GM18520 (cell line): ENCODE measurements at regions not wholly inside any gene's neighbourhood (a gene's known extent, or its start where the extent isn't known, plus 50 kb on each side); places are given as distances from the start of the nearest gene placed in this dataset.

Experiments used
- ATAC-seq: cut with Tn5 transposase; IDR thresholded peaks from one replicate; pipeline ENCODE4 v1.9.1; 2021; ENCODE audit not compliant: unreplicated experiment

DNA sequence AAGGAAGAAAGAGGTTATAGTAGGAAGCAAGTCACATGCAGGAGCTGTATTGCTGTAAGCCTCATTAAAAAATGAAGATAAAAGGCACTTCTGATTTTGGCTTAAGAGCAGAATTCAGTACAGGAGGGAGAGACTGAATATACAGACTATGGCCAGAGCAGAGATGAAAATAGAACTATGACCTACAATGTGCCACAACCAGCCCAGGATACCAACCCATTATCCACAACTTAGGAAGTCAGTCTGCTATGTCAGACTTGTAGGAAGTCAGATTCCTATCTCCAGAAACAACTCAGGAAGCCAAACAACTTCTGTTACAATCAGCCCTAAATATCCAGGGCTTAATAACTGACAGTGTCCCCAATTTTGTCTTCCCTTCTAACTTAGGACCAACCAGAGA, 156.2 kb upstream of the ANKH start:
- ATAC-seq, result no peak

DNA sequence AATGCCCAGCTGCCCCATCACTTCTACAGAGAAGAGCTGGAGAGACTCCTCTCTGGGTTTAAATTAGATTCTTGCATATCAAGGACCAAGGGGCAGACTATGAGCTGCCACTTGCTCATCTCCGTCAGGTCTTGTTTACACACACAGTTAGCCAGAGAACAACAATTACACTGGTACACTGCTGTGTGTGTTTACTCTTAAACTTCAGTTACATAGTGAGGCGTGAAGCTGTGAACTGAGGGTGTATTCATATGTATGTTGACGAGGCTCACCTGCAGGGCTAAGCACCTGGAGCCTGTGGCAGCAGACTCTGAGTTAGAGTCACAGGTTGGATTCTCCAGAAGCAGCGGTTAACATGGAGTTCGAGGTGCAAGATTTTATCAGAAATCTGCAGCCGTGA, 155.4 kb upstream of the ANKH start:
- no peak for ATAC-seq

DNA sequence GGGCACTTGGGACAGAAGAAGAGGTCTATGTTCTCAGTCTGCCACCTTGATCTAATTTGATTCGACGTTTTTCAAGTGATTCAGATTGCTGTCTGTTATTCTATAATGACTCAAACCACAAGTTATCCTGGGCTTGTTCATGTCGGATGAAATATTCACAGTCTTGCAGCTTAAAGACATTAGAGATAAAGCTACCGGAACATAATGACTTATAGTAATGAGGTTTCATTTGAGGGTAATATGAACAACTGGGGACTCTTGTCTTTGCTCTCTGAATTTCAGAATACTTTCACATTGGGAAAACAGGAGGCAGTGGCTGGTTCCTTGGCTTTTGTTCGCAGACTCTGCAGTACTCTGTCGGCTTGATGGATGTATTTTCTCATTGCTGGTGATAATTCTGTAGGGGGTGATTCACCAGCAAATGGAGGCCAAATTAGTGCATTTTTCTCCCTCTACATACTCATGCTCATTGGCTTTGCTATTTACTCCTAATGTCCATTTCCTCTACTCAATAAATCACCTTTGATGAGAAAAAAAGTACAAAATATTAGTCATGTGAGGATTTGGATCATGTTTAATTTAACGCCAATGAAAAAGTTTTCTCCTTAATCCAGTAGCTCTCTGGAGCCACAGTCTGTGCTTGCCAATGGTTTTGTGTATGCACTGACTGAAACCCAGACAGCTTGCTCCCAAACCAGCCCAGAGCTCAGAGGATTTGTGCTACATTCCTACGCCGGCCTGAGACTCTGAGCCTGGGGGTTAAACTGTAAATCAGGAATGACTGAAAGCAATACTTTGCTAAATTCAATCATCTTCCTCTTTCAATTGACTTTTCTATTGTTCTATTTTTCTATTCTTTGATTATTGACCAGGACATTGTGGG, 154.7 kb upstream of the ANKH start:
- ATAC-seq, result no peak

DNA sequence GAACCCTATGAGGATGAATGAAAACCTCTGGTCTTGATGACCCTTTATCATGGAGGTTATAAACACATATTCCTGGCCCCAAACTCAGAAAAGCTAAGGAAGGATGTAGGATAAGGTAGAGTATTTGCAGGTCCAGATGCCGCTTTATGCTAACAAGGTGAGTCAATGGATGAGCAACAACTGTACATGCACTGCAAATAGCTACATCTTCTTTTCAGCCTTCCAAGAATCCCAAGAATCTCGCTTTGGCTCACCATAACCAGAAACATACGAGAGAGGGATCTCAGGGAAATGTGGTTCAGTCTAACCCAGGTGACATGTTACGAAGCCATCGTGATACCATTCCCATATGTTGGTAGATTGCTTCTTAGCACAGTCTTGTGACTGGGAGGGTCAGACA, 152.3 kb upstream of the ANKH start:
- no peak for ATAC-seq

DNA sequence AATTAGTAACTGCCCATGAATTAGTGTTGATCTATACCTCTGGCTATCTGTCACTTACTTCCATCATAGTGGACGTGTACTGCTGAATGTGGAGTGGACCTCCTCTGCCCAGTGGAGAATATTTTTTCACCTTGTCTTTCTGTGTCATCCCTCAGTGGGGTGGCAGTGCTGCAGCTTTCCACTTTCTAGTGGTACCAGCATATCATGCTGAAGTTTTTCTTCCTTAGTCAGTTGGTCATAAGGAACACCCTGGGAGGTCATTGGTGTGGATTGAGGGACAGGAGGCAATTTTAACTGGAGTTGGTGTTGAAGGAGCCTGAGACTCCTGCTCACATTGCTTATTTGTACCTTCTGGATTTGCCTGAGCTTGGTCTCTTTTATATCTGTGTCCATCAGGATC, 151.7 kb upstream of the ANKH start:
- no peak for ATAC-seq

DNA sequence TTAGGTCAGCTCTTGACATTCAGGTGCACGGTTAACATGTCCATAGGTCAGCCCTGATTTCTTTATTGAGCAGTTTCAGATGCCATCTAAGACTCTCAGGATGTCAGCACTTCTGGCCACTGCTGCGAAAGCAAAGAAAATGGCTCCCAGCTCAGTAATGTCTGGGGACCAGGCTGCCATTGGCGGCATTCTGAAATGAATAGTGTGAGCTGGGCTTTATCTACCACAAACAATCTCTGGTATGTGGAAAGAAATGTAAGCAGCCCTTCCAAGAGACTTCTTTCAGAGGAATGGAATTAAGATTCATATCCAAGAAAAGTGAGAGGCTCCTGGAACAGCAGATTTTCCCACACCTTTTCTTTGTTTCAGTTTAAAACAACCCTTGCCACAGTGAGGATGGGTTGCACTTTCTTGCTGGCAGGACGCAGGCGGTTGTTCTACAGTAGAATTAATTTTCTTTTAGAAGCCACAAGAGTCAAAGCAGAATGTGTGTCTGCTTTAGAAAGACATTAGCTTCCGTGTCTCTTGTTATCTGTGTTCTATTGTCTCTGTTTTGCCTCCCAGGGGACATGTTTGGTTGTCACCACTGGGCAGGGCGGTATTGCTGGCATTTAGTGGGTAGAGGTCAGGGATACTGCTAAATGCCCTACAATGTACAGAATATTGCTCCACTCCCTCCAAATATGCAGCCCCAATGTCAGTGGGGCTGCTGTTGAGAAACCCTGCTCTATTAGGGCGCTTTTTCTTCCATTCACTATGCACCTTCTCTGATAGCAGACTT, 149.9 kb upstream of the ANKH start:
- ATAC-seq, result no peak

DNA sequence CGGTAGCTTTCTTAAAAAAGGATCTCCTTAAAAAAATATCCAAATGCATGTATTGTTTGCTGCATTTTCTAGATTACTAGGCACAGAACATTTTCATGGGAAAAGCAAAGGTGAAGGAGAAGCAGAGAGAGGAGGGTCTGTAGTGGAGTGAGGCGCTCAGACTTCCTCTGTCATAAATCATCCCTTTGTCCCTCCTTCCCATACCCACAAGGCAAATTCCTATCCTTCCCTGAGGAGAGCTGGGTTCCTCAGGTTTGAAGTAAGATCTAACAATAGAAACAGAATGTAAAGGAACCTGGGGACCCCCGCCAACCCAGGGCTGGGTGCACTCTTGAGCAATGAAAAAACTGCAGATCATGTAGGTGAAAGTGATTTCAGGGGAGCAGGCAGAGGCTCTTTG, 149.2 kb upstream of the ANKH start:
- ATAC-seq, result no peak

DNA sequence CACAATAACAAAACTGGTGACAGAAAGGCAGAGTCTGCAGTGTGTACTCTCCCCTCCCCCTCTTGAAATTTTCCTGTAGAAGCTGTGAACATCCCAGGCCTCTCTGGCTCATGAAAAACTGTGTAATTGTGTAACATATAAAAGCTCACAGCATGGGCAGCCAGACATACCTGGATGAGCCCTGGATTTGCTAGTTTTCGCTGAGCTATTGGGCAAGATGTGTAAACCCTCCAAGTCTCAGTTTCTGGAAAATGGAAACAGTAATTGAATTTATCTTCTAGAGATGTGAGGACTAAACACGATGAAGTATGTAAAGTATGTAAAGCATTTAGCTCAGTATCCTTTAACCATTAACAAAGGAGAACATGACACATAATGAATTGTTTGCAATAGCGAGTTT, 143.2 kb upstream of the ANKH start:
- ATAC-seq, result no peak

DNA sequence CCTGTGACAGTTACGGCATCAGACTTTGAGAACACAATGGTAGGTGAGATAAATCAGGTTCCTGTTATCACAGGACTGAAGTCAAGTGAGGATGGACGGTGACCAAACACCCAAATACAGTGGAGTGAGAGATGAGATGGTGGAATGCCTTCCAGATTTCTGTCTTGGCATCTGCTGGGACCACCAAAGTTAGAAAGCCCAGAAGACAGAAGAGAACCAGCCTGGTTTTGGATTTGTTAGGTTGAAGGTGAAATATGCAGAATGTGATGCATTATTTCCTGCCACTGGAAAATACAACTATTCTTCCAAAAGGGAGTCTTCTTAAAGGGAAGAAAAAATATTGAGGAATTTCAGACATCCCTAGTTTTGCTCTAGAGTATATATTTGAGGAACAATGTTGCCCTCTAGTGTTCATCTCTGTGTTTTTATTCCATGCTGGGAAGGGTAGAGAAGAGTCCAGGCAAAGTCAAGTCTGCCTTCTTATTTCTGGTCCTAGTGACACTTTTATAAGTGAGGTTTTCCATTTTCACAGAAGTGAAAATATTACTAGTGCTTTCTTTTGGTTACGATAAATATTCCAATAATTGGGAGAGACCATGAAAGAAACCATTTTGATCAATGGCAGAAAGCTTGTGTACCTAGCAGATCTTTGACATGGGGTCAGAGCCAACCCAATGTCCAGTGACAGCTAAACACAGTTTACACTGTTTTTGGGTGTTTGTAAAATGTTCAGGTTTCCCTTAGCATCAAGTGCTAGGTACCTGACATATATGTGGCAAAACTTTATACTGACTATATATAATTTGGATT, 142.3 kb upstream of the ANKH start:
- no peak for ATAC-seq

DNA sequence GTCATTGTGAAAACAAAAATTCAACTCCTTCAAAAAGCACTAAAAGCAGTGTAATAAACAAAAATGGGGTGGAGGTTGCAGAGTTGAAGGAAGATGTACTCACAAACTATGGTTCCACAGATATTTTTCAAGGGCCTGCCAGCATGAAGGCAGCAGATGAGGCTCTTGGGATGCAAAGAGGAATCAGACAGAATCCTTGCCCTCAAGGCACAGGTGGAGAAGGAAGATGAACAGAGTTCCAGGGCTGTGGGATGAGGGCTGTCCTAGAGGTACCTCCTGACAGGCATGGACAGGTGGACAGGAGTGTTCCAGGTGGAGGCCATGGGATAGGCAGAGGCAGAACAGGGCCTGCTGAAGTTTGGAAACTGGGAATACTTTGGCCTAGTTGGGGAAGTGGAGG, 140.5 kb upstream of the ANKH start:
- ATAC-seq, result no peak

DNA sequence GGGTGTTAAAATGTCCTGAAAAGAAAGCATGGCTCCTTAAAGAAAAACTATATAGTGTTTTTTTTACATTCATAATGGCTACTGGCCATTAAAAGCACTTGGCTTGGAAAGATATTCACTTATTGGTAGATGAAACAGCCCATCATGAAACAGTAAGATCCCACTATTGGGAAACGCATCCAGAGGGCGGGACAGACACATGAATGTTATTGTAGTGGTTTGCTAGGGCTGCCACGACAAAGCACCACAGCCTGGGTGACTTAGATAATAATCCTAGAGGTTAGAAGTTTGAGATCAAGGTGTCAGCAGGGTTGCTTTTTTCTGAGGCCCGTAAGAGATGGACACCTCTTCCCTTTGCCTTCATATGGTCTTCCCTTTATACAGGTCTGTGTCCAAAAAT, 139.4 kb upstream of the ANKH start:
- no peak for ATAC-seq

DNA sequence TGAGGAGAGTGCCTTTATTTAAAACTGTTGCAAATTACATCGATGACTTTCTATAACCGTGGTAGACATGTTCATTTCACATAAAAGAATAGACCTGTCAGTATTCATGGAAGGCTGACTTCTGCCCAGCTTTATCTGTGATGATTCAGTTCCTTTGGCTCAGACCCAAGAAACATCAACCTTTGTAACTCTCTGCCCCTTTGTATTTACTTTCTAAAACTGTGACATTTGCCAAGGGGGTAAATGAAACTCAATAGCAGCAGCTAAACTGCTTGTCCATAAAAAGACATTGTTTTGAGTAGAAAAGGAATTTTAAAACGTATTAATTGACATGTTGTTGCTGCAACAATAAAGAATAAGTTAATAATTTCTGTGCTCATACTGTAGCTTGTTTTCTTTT, 137.8 kb upstream of the ANKH start:
- no peak for ATAC-seq

DNA sequence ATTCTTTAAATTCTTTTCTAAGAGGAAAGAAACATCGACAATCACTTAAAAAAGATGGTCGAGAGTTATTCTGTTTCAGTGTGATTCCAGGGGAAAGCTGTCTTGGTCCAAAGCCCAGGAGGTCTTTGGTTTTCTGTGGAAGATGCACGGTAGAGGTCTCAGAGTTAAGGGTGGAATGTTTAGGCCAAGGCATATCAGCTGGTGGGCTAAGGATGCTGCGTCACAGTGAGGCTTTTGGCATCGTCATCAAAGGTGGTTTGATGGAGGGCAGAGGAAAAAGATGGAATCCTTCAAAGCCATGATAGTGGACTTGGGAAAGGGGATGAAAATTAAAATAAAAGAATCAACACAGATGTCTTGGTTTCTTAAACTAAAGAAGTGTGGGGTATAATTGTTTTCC, 137.3 kb upstream of the ANKH start:
- ATAC-seq, result no peak

DNA sequence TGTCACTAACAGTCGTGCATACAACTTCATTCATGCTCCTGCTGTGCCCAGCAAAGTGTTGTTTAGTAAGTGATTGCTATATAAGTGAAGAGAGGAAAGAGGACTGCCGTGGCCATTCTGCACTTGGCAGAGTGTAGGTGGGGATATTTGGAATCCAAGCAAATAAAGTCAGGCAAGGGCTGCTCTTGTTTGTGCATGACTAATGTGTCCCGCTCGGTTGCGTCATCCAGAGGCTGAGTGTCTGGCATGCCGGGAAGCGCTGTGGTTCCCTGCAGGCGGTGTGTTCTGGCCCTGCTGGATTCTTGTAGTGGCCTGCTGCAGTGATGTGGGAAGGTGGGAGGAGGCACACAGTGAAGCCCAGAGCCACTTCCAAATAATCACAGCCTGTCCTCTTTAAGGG, 136.9 kb upstream of the ANKH start:
- no peak for ATAC-seq

DNA sequence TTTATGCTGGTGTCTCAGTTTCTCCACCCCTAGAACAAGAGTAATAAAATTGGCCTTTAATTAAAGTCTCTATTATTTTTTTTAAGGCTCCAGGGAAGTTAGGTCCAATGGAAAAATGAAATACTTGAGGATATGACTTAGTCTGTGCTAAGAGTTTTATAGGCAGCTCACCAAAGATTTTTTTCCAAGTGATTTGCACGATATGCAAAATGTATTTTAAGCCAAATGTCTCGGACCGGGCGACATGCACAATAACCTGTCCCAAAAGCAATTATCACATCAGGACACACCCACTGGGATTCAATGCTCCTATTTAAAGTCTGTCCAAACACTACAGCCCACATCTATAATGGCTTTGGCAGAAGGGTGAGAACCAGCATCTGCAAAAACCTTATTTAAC, 136.1 kb upstream of the ANKH start:
- ATAC-seq, result no peak

DNA sequence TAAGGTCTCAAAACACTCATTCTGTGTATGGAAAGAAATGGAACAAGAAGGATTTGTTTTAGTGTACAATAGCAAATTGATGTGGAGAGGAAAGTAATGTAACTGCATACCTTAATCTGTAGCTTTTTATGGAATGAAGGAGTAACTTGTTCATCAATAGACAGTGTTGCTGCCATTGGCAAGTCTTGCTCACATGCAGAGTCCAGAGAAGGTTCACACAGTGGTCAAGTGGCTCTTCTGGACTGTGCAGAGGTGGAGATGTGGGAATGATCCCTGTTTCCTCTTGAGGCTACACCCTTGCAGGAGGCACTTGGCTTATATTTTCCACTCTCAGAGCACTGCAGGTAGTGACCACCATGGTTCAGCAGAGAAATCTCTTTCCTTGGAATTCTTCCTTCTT, 132.9 kb upstream of the ANKH start:
- ATAC-seq, result no peak

DNA sequence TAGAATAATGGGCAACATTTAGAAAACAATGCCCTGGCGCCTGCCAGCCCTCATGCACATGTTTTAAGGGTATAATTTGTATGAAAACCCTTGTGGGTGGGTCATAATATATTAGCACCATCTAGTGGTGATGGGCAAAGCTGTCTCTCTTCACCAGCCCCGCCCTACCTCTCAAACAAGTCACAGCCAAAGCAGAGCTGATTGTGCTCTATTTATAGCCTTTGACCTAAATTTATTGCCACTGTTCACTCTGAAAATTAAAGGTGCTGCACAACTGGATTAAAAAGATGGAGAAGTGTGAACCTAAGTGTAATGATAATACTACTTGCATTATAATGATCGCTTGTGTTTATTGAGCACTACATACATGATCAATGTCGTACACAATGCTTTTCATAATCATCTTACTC, 131.9 kb upstream of the ANKH start:
- ATAC-seq, result peak; percentile 89

DNA sequence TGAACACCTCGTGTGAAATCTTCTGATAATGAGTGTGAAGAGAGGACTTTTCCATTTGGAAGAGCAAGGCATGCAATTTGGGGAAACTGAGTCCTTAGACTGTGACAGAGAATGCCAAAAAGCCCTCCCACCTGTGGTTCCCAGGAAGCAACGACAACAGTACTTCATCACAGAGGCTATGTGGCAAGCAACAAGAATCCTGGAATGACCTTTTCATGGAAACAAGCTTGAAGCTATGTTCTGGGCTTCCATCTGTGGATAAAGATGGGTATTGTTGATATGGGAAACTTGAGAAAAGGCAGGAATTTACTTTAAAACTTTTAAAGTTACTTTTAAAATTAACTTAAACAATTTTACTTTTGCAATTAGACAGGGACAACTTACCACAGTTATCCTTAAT, 131.2 kb upstream of the ANKH start:
- ATAC-seq, result no peak

DNA sequence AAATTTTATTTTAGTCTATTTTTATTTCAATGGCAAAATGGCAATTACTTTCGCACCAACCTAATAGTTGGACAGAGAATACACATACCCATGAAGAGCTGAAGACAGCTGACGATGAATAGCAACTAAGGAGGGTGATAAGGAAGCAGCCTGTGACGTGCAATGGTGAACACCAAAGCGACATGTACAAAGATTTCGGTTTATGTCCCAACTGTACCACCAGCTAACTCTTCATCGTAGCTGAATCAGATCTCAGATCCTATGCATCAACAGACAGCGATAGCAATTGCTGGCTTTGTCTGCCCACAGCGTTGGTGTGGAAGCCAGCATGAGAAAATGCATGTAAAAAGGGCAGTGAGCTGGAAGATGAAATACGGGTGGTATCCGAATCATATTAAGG, 130.6 kb upstream of the ANKH start:
- no peak for ATAC-seq

DNA sequence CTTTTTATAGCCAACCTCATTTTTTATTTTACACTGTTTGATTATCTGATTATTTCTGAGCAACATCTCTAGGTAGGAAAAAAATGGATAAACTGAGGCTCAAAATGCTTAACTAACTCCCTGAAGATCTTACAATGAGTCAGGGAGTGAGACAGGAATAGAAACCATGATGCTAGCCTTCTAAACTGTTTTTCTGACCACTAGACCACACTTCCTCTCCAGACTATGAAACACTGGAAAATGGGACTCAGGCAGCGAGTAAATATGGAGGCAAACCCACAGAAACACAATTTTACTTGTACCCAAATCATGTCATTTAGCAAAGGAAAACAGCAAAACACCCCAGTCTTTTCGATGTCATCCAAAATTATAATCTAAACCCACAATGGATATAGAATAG, 129.9 kb upstream of the ANKH start:
- no peak for ATAC-seq

DNA sequence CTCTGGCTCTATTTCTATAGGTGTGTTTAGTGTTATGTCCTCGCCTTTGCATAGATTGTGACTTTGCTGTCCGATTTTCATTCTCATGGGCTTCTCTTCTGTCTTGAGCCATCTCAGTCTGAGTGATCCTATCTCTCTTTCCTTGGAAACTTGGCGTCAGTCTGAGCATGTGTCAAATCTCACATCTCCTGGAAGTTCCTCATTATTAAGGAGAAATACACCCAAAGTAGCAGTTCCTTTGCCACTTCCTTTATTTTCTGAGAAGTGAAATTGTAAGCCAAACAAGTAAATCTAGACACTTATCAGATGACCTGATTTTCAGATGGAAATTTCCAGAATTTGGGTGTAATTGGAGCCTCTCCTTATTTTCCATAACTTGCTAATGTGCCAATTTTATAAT, 126.9 kb upstream of the ANKH start:
- ATAC-seq, result no peak

DNA sequence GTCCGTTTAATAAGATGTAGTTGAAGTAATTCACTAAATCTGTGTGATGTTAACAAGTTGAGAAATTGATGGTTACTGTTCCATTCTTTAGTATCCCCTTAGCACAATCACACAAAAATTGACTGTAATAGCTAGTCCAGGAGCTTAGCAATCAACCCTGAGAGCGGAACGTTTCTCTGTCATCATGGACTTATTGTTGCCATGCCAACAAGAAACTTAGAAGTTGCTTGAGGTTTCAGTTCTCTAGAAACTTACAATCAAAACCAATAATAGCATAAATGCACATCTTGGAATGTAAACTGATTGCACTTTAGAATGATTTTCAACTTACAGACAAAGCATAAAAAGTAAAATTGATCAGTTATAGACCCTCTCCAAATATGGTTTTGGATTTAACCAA, 125.4 kb upstream of the ANKH start:
- no peak for ATAC-seq
